ENCODE measurements at regions not wholly inside any gene's neighbourhood (a gene's known extent, or its start where the extent isn't known, plus 50 kb on each side); places are given as distances from the start of the nearest gene placed in this dataset.

GRCh38 chr3:8143186-8143585 is 358.4 kb upstream of the LMCD1 start:
- TF ChIP-seq PAX5 (IDR thresholded peaks at IDR 0.05; ENCODE audit: insufficient read depth, low read length, severe bottlenecking), result no peak
- TF ChIP-seq POLR2A (IDR thresholded peaks at IDR 0.05; ENCODE audit: low read depth, low read length), result no peak
- no peak for TF ChIP-seq TAF1 (IDR thresholded peaks at IDR 0.05; ENCODE audit: low read depth, low read length)

All from GM12891 (cell line).